Loucy (cell line): ENCODE measurements at regions not wholly inside any gene's neighbourhood (a gene's known extent, or its start where the extent isn't known, plus 50 kb on each side); places are given as distances from the start of the nearest gene placed in this dataset.
"Not testable (repeated sequence)": the region's sequence is repeated elsewhere in the genome, so short reads cannot be mapped to it uniquely, and the experiment has no call there.

Experiments used
- H2AFZ ChIP-seq: fragments of 200-600 bp; sonication (generic); 2 replicates; pipeline ENCODE4 v1.6.0; 2016; ENCODE audit warnings: antibody characterized with exemption, mild to moderate bottlenecking, low read length, moderate library complexity
- H3F3A ChIP-seq: fragments of 200-600 bp; 2 replicates; pipeline ENCODE4 v1.6.0; 2016; ENCODE audit warnings: antibody characterized with exemption, low read depth, mild to moderate bottlenecking
- H3K27me3 ChIP-seq: fragments of 200-600 bp; sonication (generic); 2 replicates; pipeline ENCODE4 v1.6.1; 2014; ENCODE audit warnings: low read length, mild to moderate bottlenecking; ENCODE audit not compliant: insufficient read depth, poor library complexity, severe bottlenecking
- H3K36me3 ChIP-seq: fragments of 200-600 bp; sonication (generic); 2 replicates; pipeline ENCODE4 v1.6.1; 2016; ENCODE audit warnings: low read length; ENCODE audit not compliant: insufficient read depth
- H3K4me1 ChIP-seq: fragments of 200-600 bp; sonication (generic); 2 replicates; pipeline ENCODE4 v1.5.1; 2014; ENCODE audit warnings: low read length, mild to moderate bottlenecking; ENCODE audit not compliant: insufficient read depth, poor library complexity, severe bottlenecking
- H3K4me2 ChIP-seq: fragments of 200-600 bp; sonication (generic); 2 replicates; pipeline ENCODE4 v1.6.0; 2014; ENCODE audit warnings: antibody characterized with exemption, low read length, low read depth, mild to moderate bottlenecking; ENCODE audit not compliant: poor library complexity, severe bottlenecking
- H3K4me3 ChIP-seq: fragments of 200-600 bp; sonication (generic); 2 replicates; pipeline ENCODE4 v1.5.1; 2014; ENCODE audit warnings: low read length, mild to moderate bottlenecking, mixed read lengths; ENCODE audit not compliant: poor library complexity, severe bottlenecking
- H3K79me2 ChIP-seq: fragments of 200-600 bp; sonication (generic); 2 replicates; pipeline ENCODE4 v1.6.1; 2014; ENCODE audit warnings: low read length; ENCODE audit not compliant: insufficient read depth
- H3K9ac ChIP-seq: fragments of 200-600 bp; sonication (generic); 2 replicates; pipeline ENCODE4 v1.6.0; 2014; ENCODE audit warnings: mild to moderate bottlenecking, low read depth, low read length, moderate library complexity; ENCODE audit not compliant: poor library complexity, severe bottlenecking
- H3K9me2 ChIP-seq: fragments of 200-600 bp; sonication (generic); replicated peaks from 2 replicates; pipeline ENCODE4 v1.6.1; 2016; ENCODE audit warnings: low read depth, low read length, mixed read lengths
- H3K9me3 ChIP-seq: fragments of 200-600 bp; sonication (generic); 2 replicates; pipeline ENCODE4 v1.6.1; 2014; ENCODE audit warnings: mild to moderate bottlenecking, antibody characterized with exemption, low read length, low read depth; ENCODE audit not compliant: insufficient read depth
- H4K20me1 ChIP-seq: fragments of 200-600 bp; sonication (generic); 2 replicates; pipeline ENCODE4 v1.6.0; 2014; ENCODE audit warnings: antibody characterized with exemption, low read length, mild to moderate bottlenecking; ENCODE audit not compliant: insufficient read depth, poor library complexity, severe bottlenecking
- CTCF ChIP-seq: fragments of 200-600 bp; sonication (generic); conservative IDR thresholded peaks from 2 replicates; pipeline ENCODE4 v1.5.1; 2014; ENCODE audit warnings: mild to moderate bottlenecking, antibody characterized with exemption, low read length
- EZH2phosphoT487 ChIP-seq: fragments of 200-600 bp; IDR thresholded peaks from 2 replicates; pipeline ENCODE4 v1.6.1; 2018; ENCODE audit warnings: antibody characterized with exemption, mild to moderate bottlenecking, moderate library complexity, borderline replicate concordance

GRCh38 chr14:54026671-54027070 lies 70.0 kb upstream of the BMP4 start:
- Histone ChIP-seq H3K36me3 (no peaks in the 10 kb centered on the region), H3K4me1 (no peaks in the 10 kb centered on the region), H3K79me2 (no peaks in the 10 kb centered on the region), H3K4me3 (no peak overlapping the region), H3K4me2 (no peak overlapping the region), H3K9me2 (no peaks in the 10 kb centered on the region), H2AFZ (no peak overlapping the region), H3F3A (no peaks in the 10 kb centered on the region), H3K9ac (no peak overlapping the region), H3K9me3 (no peaks in the 10 kb centered on the region), H3K27me3 (no peaks in the 10 kb centered on the region), H4K20me1 (no peaks in the 10 kb centered on the region)
- TF ChIP-seq CTCF (no peak), EZH2phosphoT487 (no peak)

- H3K9me3 ChIP-seq, H3K36me3 ChIP-seq, H3K4me1 ChIP-seq, H4K20me1 ChIP-seq, H3K4me3 ChIP-seq, H2AFZ ChIP-seq, H3K27me3 ChIP-seq, H3K4me2 ChIP-seq, H3K9ac ChIP-seq, H3K79me2 ChIP-seq, H3K9me2 ChIP-seq, H3F3A ChIP-seq: not testable (repeated sequence)
Observed at GRCh38 chr14:54030996-54031395, 74.4 kb upstream of the BMP4 start.

GRCh38 chr14:54033285-54033684 lies 76.7 kb upstream of the BMP4 start:
- H4K20me1 ChIP-seq, H3K9me3 ChIP-seq, H3F3A ChIP-seq, H3K27me3 ChIP-seq, H3K36me3 ChIP-seq, H3K4me1 ChIP-seq, H3K4me3 ChIP-seq, H3K9ac ChIP-seq, H3K79me2 ChIP-seq, H3K9me2 ChIP-seq, H3K4me2 ChIP-seq, H2AFZ ChIP-seq: not testable (repeated sequence)

- Histone ChIP-seq H3K4me1 (no peaks in the 10 kb centered on the region), H3K9ac (no peak overlapping the region), H4K20me1 (no peaks in the 10 kb centered on the region), H3K9me3 (no peaks in the 10 kb centered on the region; the same call in 1 of the 2 replicates), H3K27me3 (no peaks in the 10 kb centered on the region), H3K79me2 (no peaks in the 10 kb centered on the region), H3F3A (no peaks in the 10 kb centered on the region), H2AFZ (no peak overlapping the region), H3K4me2 (no peak overlapping the region), H3K9me2 (no peaks in the 10 kb centered on the region), H3K4me3 (no peak overlapping the region), H3K36me3 (no peaks in the 10 kb centered on the region)
- no peak for TF ChIP-seq EZH2phosphoT487
Observed at GRCh38 chr14:54038724-54039123, 82.1 kb upstream of the BMP4 start.

GRCh38 chr14:54039311-54039710 lies 82.7 kb upstream of the BMP4 start:
- no peaks in the 10 kb centered on the region for H4K20me1 ChIP-seq
- H3K9me2 ChIP-seq: no peaks in the 10 kb centered on the region
- TF ChIP-seq CTCF (no peak), EZH2phosphoT487 (no peak)
- H3K4me1 ChIP-seq: no peaks in the 10 kb centered on the region
- H3K4me2 ChIP-seq: no peak overlapping the region
- H2AFZ ChIP-seq: no peak overlapping the region
- no peaks in the 10 kb centered on the region for H3K27me3 ChIP-seq
- no peak overlapping the region for H3K4me3 ChIP-seq
- no peaks in the 10 kb centered on the region for H3F3A ChIP-seq
- H3K36me3 ChIP-seq: no peaks in the 10 kb centered on the region
- H3K9ac ChIP-seq: no peak overlapping the region
- H3K79me2 ChIP-seq: no peaks in the 10 kb centered on the region
- no peaks in the 10 kb centered on the region; the same call in 1 of the 2 replicates for H3K9me3 ChIP-seq
